ENCODE measurements at regions not wholly inside any gene's neighbourhood (a gene's known extent, or its start where the extent isn't known, plus 50 kb on each side); places are given as distances from the start of the nearest gene placed in this dataset.

DNA sequence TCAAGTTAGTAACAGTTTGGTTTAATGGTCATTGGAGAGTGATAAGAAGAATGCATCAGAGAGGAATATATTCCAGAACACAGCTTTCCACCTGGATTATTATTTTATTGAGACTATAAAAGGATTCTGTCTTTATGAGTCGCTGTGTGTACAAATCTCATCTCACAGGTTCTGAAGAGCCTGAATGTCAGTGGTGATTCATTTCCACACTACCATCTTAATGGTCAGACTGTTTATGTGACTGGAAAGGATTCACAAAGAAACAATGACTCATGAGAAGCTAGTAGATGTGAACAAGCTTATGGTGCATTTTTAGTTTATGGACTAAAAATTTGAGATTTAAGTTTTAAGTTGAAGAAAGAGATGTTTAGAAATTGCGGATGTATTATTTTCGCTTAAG lies 685.4 kb upstream of the NRXN1 start:
- H3K27me3 ChIP-seq = no peaks in the 10 kb centered on the region
- DNase-seq = no peak
- H3K4me3 ChIP-seq = no peak overlapping the region
- H3K9me3 ChIP-seq = no peaks in the 10 kb centered on the region
- no peaks in the 10 kb centered on the region for H3K36me3 ChIP-seq
- no peak for TF ChIP-seq POLR2A (IDR thresholded peaks at IDR 0.05)
- TF ChIP-seq EP300 (IDR thresholded peaks at IDR 0.05) = no peak
- TF ChIP-seq, protein P1, sequence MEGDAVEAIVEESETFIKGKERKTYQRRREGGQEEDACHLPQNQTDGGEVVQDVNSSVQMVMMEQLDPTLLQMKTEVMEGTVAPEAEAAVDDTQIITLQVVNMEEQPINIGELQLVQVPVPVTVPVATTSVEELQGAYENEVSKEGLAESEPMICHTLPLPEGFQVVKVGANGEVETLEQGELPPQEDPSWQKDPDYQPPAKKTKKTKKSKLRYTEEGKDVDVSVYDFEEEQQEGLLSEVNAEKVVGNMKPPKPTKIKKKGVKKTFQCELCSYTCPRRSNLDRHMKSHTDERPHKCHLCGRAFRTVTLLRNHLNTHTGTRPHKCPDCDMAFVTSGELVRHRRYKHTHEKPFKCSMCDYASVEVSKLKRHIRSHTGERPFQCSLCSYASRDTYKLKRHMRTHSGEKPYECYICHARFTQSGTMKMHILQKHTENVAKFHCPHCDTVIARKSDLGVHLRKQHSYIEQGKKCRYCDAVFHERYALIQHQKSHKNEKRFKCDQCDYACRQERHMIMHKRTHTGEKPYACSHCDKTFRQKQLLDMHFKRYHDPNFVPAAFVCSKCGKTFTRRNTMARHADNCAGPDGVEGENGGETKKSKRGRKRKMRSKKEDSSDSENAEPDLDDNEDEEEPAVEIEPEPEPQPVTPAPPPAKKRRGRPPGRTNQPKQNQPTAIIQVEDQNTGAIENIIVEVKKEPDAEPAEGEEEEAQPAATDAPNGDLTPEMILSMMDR (IDR thresholded peaks at IDR 0.05) = no peak
- no peaks in the 10 kb centered on the region for H3K4me1 ChIP-seq (ENCODE audit: insufficient read depth)
- intact Hi-C loops (cut with DNase I) = no loop called here
- 87 to 93% (median 90%) methylated on average over 3 of the region's 3 CpGs for WGBS, 3 donors
- no peak overlapping the region for H3K27ac ChIP-seq

DNA sequence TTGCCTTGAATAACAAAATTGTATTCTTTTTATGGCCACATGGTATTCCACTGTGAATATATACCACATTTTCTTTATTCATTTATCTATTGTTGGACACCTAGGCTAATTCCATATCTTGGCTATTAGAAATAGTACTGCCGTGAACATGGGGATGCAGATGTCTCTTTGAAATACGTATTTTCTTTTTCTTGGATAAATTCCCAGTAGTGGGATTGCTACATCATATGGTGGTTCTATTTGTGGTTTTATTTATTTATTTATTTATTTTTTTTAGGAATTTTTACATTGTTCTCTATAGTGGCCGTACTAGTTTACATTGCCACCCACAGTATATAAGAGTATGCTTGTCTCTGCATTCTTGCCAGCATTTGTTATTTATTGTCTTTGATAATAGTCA lies 679.8 kb upstream of the NRXN1 start:
- DNase-seq = no peak
- no peaks in the 10 kb centered on the region for H3K36me3 ChIP-seq
- WGBS, 3 donors = 58 to 61% (median 59%) methylated on average over 3 of the region's 3 CpGs
- TF ChIP-seq EP300 (IDR thresholded peaks at IDR 0.05) (no peak), POLR2A (IDR thresholded peaks at IDR 0.05) (no peak)
- TF ChIP-seq, protein P1 (IDR thresholded peaks at IDR 0.05) = no peak
- H3K27ac ChIP-seq = no peak overlapping the region
- no peaks in the 10 kb centered on the region for H3K9me3 ChIP-seq
- no peaks in the 10 kb centered on the region for H3K4me1 ChIP-seq (ENCODE audit: insufficient read depth)
- H3K4me3 ChIP-seq = no peak overlapping the region
- no peaks in the 10 kb centered on the region for H3K27me3 ChIP-seq
- intact Hi-C loops (cut with DNase I) = no loop called here

DNA sequence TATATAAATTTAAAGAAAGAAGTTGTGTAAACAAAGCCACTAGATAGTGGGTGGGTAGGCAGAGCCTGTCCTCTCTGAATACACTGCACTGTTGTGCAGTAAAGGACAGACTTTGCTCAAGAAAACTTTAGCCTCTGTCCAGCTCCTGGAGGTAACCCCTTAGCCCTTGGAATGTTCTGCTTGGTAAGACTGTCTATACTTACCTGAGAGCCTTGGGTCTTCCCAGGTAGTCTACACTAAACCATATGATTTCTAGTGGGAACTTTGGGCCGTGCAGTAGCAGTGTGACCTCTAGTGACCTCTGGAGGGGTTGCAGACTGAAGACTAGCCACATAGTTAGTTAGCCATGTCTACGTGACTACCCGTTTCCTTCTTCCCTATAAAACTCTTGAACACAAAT lies 678.3 kb upstream of the NRXN1 start:
- TF ChIP-seq, protein P1 (IDR thresholded peaks at IDR 0.05) = no peak
- intact Hi-C loops (cut with DNase I) = no loop called here
- no peak overlapping the region for H3K4me3 ChIP-seq
- H3K36me3 ChIP-seq = no peaks in the 10 kb centered on the region
- 69 to 79% (median 76%) methylated on average over 3 of the region's 3 CpGs for WGBS, 3 donors
- no peaks in the 10 kb centered on the region for H3K27me3 ChIP-seq
- H3K9me3 ChIP-seq = no peaks in the 10 kb centered on the region
- no peak for DNase-seq
- H3K4me1 ChIP-seq (ENCODE audit: insufficient read depth) = no peaks in the 10 kb centered on the region
- no peak overlapping the region for H3K27ac ChIP-seq

DNA sequence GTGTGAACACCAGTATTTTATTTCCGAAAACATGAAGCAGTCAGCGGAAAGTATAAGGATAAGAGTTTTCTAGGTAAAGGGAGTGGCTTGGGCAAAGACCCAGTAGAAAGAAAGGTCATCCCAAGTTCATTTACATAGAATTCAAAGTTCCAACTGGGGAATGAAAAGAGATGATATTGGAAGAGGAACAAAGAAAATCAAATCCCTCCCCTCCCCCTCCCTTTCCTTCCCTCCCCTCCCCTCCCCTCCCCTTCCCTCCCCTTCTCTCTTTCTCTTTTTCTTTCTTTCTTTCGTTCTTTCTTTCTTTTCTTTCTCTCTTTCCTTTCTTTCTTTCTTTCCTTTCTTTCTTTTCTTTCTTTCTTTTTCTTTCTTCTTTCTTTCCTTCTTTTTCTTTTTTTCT lies 675.7 kb upstream of the NRXN1 start:
- WGBS, 3 donors = 87 to 94% (median 92%) methylated on average over 3 of the region's 3 CpGs
- no peaks in the 10 kb centered on the region for H3K9me3 ChIP-seq
- intact Hi-C loops (cut with DNase I) = no loop called here
- no peaks in the 10 kb centered on the region for H3K36me3 ChIP-seq
- no peak for TF ChIP-seq POLR2A (IDR thresholded peaks at IDR 0.05)
- TF ChIP-seq, protein P1 (IDR thresholded peaks at IDR 0.05) = no peak
- TF ChIP-seq EP300 (IDR thresholded peaks at IDR 0.05) = no peak
- no peak overlapping the region for H3K4me3 ChIP-seq
- no peaks in the 10 kb centered on the region for H3K27me3 ChIP-seq
- H3K27ac ChIP-seq = no peak overlapping the region
- no peaks in the 10 kb centered on the region for H3K4me1 ChIP-seq (ENCODE audit: insufficient read depth)
- DNase-seq = no peak

DNA sequence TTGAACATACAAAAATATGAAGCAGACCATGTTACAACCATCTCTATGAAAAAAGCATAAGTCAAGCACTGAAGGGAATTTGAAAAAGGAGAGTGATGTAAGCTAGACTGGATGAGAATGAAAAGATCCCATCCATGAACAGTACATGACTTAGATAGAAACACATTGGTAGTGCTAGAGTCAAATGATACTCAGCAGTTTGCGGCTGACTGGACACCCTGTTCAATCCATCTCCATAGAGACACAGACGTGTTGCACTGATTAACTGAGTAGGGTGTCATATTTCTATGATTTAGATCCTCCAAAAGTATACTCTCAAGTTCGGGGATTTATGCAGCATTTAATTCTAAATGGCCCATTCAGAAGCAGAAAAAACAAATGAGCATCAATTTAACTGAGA lies 674.3 kb upstream of the NRXN1 start:
- TF ChIP-seq, protein P1 (IDR thresholded peaks at IDR 0.05) = no peak
- Histone ChIP-seq H3K9me3 (no peaks in the 10 kb centered on the region), H3K4me3 (no peak overlapping the region), H3K27ac (no peak overlapping the region), H3K27me3 (no peaks in the 10 kb centered on the region), H3K36me3 (no peaks in the 10 kb centered on the region), H3K4me1 (ENCODE audit: insufficient read depth) (no peaks in the 10 kb centered on the region)
- DNase-seq = no peak
- intact Hi-C loops (cut with DNase I) = no loop called here
- WGBS, 3 donors = 45 to 65% (median 57%) methylated on average over 3 of the region's 3 CpGs
